HepG2 (cell line): ENCODE measurements at regions not wholly inside any gene's neighbourhood (a gene's known extent, or its start where the extent isn't known, plus 50 kb on each side); places are given as distances from the start of the nearest gene placed in this dataset.

ENCODE experiments used
- ATAC-seq: fragments of 200-7000 bp; cut with Tn5 transposase; 3 replicates; pipeline ENCODE4 v1.9.1; 2020; ENCODE audit warnings: mild to moderate bottlenecking, moderate library complexity
- BruUV-seq: library from RNA; stranded (reverse); fragments of 400-500 nt; replicated peaks from 2 replicates; lab custom pipeline; 2021; lab: Mats Ljungman, UMichigan
- CTCF ChIA-PET: fragments of 300-600 bp; formaldehyde crosslinking; extraction: SDS; loops from one replicate; lab custom pipeline; 2021; ENCODE audit warnings: low total read pairs, inconsistent platforms, low intra/inter-chr PET ratio; lab: Yijun Ruan, JAX
- POLR2A ChIA-PET: fragments of 350-600 bp; sonication (Branson Sonifier 250); formaldehyde crosslinking; loops from one replicate; lab custom pipeline; 2020; ENCODE audit warnings: antibody characterized with exemption, inconsistent platforms; lab: Yijun Ruan, JAX
- DNase-seq: peaks from one replicate; pipeline ENCODE4 v3.0.0-alpha.2; 2015; ENCODE audit warnings: low spot score
- FAIRE-seq: peaks from 3 replicates; lab custom pipeline; 2011; peaks lifted over from hg19 to GRCh38; lab: Jason Lieb, UNC
- H2AFZ ChIP-seq: one replicate; pipeline ENCODE4 v1.6.1; 2011; ENCODE audit warnings: low read length, inconsistent platforms
- H3K27ac ChIP-seq: fragments of 300-600 bp; 3 replicates; pipeline ENCODE4 v1.8.0; 2011; ENCODE audit warnings: mixed run types, mild to moderate bottlenecking, mixed read lengths, low read length, inconsistent platforms; ENCODE audit not compliant: insufficient read depth; ENCODE audit errors: extremely low read length
- H3K27me3 ChIP-seq, 2 experiments: fragments of 200-600 bp in 1 of 2; 2 replicates in 1 of 2; 3 replicates in 1 of 2; pipeline versions ENCODE4 v1.6.0 to v1.8.0; 2011; ENCODE audit warnings: low read length in 2 of 2, mild to moderate bottlenecking in 2 of 2, moderate library complexity in 2 of 2, inconsistent platforms in 1 of 2; ENCODE audit not compliant: insufficient read depth in 2 of 2, control insufficient read depth in 1 of 2
- H3K36me3 ChIP-seq, 2 experiments: fragments of 200-600 bp in 1 of 2; replicated peaks in 1 of 2; 2 replicates in 1 of 2; 3 replicates in 1 of 2; pipeline versions ENCODE4 v1.5.1 to v1.8.0; 2011; ENCODE audit warnings: low read length in 2 of 2, inconsistent platforms in 1 of 2; ENCODE audit not compliant: insufficient read depth in 2 of 2, control insufficient read depth in 1 of 2
- H3K4me1 ChIP-seq: 2 replicates; pipeline ENCODE4 v1.5.1; 2012; ENCODE audit warnings: low read length, inconsistent platforms; ENCODE audit not compliant: insufficient read depth
- H3K4me2 ChIP-seq: 2 replicates; pipeline ENCODE4 v1.6.0; 2011; ENCODE audit warnings: low read depth, low read length, inconsistent platforms
- H3K4me3 ChIP-seq, 3 experiments: fragments of 200-600 bp in 1 of 3; sonication (generic), shearing (Covaris generic) in 1 of 3; replicated peaks in 1 of 3; 2 replicates each; pipeline ENCODE4 v1.5.1; 2011 to 2016; ENCODE audit warnings: low read length in 3 of 3, inconsistent platforms in 2 of 3, low read depth in 2 of 3, mild to moderate bottlenecking in 2 of 3, control low read depth in 1 of 3, mixed read lengths in 1 of 3; ENCODE audit not compliant: insufficient read depth in 1 of 3
- H3K79me2 ChIP-seq: one replicate; pipeline ENCODE4 v1.6.1; 2011; ENCODE audit warnings: low read length, inconsistent platforms; ENCODE audit not compliant: insufficient read depth
- H3K9ac ChIP-seq: 2 replicates; pipeline ENCODE4 v1.6.0; 2011; ENCODE audit warnings: mild to moderate bottlenecking, low read depth, low read length, inconsistent platforms; ENCODE audit not compliant: insufficient read depth
- H3K9me3 ChIP-seq: 2 replicates; pipeline ENCODE4 v1.5.1; 2012; ENCODE audit warnings: mild to moderate bottlenecking, low read length
- H4K20me1 ChIP-seq: 2 replicates; pipeline ENCODE4 v1.6.0; 2011; ENCODE audit warnings: inconsistent platforms, mild to moderate bottlenecking, low read length, moderate library complexity; ENCODE audit not compliant: insufficient read depth
- CREM ChIP-seq, 2 experiments: sonication (generic) in 1 of 2; formaldehyde crosslinking in 1 of 2; IDR thresholded peaks; 2 replicates each; pipeline versions ENCODE4 v1.4.0 to v1.6.1; 2016 to 2020; ENCODE audit warnings: antibody characterized with exemption in 1 of 2, mild to moderate bottlenecking in 1 of 2, missing genetic modification reagents in 1 of 2
- DPF2 ChIP-seq: sonication (generic); formaldehyde crosslinking; IDR thresholded peaks from 2 replicates; pipeline ENCODE4 v1.4.0; 2020; ENCODE audit warnings: mild to moderate bottlenecking, low read depth, missing genetic modification reagents, borderline replicate concordance
- HHEX ChIP-seq: IDR thresholded peaks from 2 replicates; pipeline ENCODE4 v1.6.1; 2016; ENCODE audit warnings: control low read depth
- REST ChIP-seq, 2 experiments: IDR thresholded peaks; 2 replicates each; pipeline ENCODE4 v1.6.1; 2011 to 2012; ENCODE audit warnings: low read length in 2 of 2, borderline replicate concordance in 1 of 2, low read depth in 1 of 2, mild to moderate bottlenecking in 1 of 2, moderate library complexity in 1 of 2
- RFXANK ChIP-seq: IDR thresholded peaks from 2 replicates; pipeline ENCODE4 v1.6.1; 2016
- SRSF1 ChIP-seq: fragments of 200-400 bp; formaldehyde crosslinking; optimal IDR thresholded peaks from 2 replicates; pipeline ENCODE3; 2017; ENCODE audit warnings: mild to moderate bottlenecking, low read depth, low read length, moderate library complexity
- ZBTB38 ChIP-seq: sonication (generic); formaldehyde crosslinking; IDR thresholded peaks from 2 replicates; pipeline ENCODE4 v1.5.1; 2020; ENCODE audit warnings: mild to moderate bottlenecking, missing genetic modification reagents
- ZNF318 ChIP-seq: sonication (generic); formaldehyde crosslinking; IDR thresholded peaks from 2 replicates; pipeline ENCODE4 v1.4.0; 2020; ENCODE audit warnings: mild to moderate bottlenecking, missing genetic modification reagents
- ZNF563 ChIP-seq: sonication (generic); formaldehyde crosslinking; IDR thresholded peaks from 2 replicates; pipeline ENCODE4 v1.8.0; 2022; ENCODE audit warnings: mild to moderate bottlenecking, moderate library complexity, missing genetic modification reagents
- ZNF800 ChIP-seq: sonication (generic); formaldehyde crosslinking; IDR thresholded peaks from 2 replicates; pipeline ENCODE4 v1.4.0; 2020; ENCODE audit warnings: missing genetic modification reagents
- in situ Hi-C: cut with HindIII; loops from 2 replicates; pipeline ENCODE4 v1.10.0; 2017; ENCODE audit warnings: low pct_unique_long_range_greater_than_20kb; ENCODE audit not compliant: extremely low pct_ligation_motif_present
- intact Hi-C: fragments of 100-400 bp; cut with micrococcal nuclease; formaldehyde crosslinking; loops from one replicate; pipeline ENCODE4 v1.10.0; 2022; ENCODE audit not compliant: unreplicated experiment

- Histone ChIP-seq H4K20me1 (no peaks in the 10 kb centered on the region), H3K9ac (no peak overlapping the region), H3K27me3 (peaks cover 0 to 5% of the 10 kb centered on the region in 2 experiments; a peak in 2 of 5 replicates), H3K9me3 (no peaks in the 10 kb centered on the region), H3K4me1 (no peaks in the 10 kb centered on the region), H3K36me3 (no peaks in the 10 kb centered on the region), H3K4me3 (no peak overlapping the region), H3K4me2 (no peak overlapping the region), H3K79me2 (no peaks in the 10 kb centered on the region), H3K27ac (no peak overlapping the region), H2AFZ (no peak overlapping the region)
- TF ChIP-seq HHEX (CRISPR knock-in tag) (no peak), RFXANK (no peak), ZNF563 (CRISPR knock-in tag) (no peak), ZNF800 (CRISPR knock-in tag) (no peak), REST (IDR thresholded peaks at IDR 0.05; ENCODE audit: borderline replicate concordance in 1 of 2, low read depth in 1 of 2, low read length in 2 of 2) (no peak), SRSF1 (no peak), ZNF318 (CRISPR knock-in tag) (no peak), ZBTB38 (CRISPR knock-in tag) (no peak), CREM (IDR thresholded peaks at IDR 0.05) (no peak), CREM (CRISPR knock-in tag; IDR thresholded peaks at IDR 0.05) (no peak), DPF2 (no peak)
- ChIA-PET CTCF (no interaction called here), POLR2A (no interaction called here)
- no peak for DNase-seq
- FAIRE-seq = no peak
- ATAC-seq = no peak
- in situ Hi-C loops = no loop called here
- BruUV-seq = no TSS peak
- intact Hi-C loops = no loop called here
Observed at GRCh38 chr4:41424522-41424921, 113.4 kb upstream of the LIMCH1 start.
